HCT116 (cell line): ENCODE measurements at regions not wholly inside any gene's neighbourhood (a gene's known extent, or its start where the extent isn't known, plus 50 kb on each side); places are given as distances from the start of the nearest gene placed in this dataset.

Experiments
- EZH2 ChIP-seq: fragments of 200-600 bp; sonication (generic); IDR thresholded peaks from 2 replicates; pipeline ENCODE4 v1.6.1; 2017; ENCODE audit warnings: antibody characterized with exemption, mixed run types
- EZH2phosphoT487 ChIP-seq: fragments of 200-600 bp; IDR thresholded peaks from 2 replicates; pipeline ENCODE4 v1.6.1; 2018; ENCODE audit warnings: antibody characterized with exemption, borderline replicate concordance
- JUND ChIP-seq: IDR thresholded peaks from 2 replicates; pipeline ENCODE4 v1.6.1; 2012
- POLR2A ChIP-seq: IDR thresholded peaks from 2 replicates; pipeline ENCODE4 v1.7.0; 2011; ENCODE audit warnings: borderline replicate concordance; ENCODE audit not compliant: insufficient read depth, insufficient read length; ENCODE audit errors: extremely low read depth
- POLR2AphosphoS5 ChIP-seq: IDR thresholded peaks from 2 replicates; pipeline ENCODE4 v1.6.1; 2011; ENCODE audit warnings: mild to moderate bottlenecking, low read depth, low read length, moderate library complexity
- RAD21 ChIP-seq: IDR thresholded peaks from 2 replicates; pipeline ENCODE4 v1.6.1; 2012; ENCODE audit warnings: low read depth, mild to moderate bottlenecking
- REST ChIP-seq: IDR thresholded peaks from 2 replicates; pipeline ENCODE4 v1.6.1; 2012; ENCODE audit warnings: low read depth
- SP1 ChIP-seq: IDR thresholded peaks from 2 replicates; pipeline ENCODE4 v1.6.1; 2012; ENCODE audit warnings: low read depth
- TCF7L2 ChIP-seq: IDR thresholded peaks from 2 replicates; pipeline ENCODE4 v1.7.0; 2011; ENCODE audit warnings: borderline replicate concordance, inconsistent platforms; ENCODE audit not compliant: insufficient read depth, insufficient read length; ENCODE audit errors: extremely low read depth
- TF ChIP-seq, protein P1 (sequence below), 3 experiments: fragments of 200-600 bp in 1 of 3; sonication (generic) in 1 of 3; IDR thresholded peaks in 2 of 3; conservative IDR thresholded peaks in 1 of 3; 2 replicates each; pipeline ENCODE4 v1.5.1; 2012 to 2017; ENCODE audit warnings: low read depth in 2 of 3, low read length in 2 of 3, antibody characterized with exemption in 1 of 3, borderline replicate concordance in 1 of 3, control low read depth in 1 of 3, mild to moderate bottlenecking in 1 of 3, mixed read lengths in 1 of 3, mixed run types in 1 of 3, moderate library complexity in 1 of 3; ENCODE audit not compliant: insufficient read depth in 1 of 3
- TF ChIP-seq, protein P2 (sequence below): IDR thresholded peaks from 2 replicates; pipeline ENCODE4 v1.6.1; 2012
- TF ChIP-seq, protein P3 (sequence below): IDR thresholded peaks from 2 replicates; pipeline ENCODE4 v1.6.1; 2012

GRCh38 chr9:105047742-105048041 is 119.7 kb upstream of the ABCA1 start:
- TF ChIP-seq POLR2A (no peak), POLR2AphosphoS5 (no peak), SP1 (no peak), EZH2 (no peak), EZH2phosphoT487 (no peak), JUND (no peak), RAD21 (no peak), REST (no peak), TCF7L2 (no peak)
- TF ChIP-seq, protein P1, sequence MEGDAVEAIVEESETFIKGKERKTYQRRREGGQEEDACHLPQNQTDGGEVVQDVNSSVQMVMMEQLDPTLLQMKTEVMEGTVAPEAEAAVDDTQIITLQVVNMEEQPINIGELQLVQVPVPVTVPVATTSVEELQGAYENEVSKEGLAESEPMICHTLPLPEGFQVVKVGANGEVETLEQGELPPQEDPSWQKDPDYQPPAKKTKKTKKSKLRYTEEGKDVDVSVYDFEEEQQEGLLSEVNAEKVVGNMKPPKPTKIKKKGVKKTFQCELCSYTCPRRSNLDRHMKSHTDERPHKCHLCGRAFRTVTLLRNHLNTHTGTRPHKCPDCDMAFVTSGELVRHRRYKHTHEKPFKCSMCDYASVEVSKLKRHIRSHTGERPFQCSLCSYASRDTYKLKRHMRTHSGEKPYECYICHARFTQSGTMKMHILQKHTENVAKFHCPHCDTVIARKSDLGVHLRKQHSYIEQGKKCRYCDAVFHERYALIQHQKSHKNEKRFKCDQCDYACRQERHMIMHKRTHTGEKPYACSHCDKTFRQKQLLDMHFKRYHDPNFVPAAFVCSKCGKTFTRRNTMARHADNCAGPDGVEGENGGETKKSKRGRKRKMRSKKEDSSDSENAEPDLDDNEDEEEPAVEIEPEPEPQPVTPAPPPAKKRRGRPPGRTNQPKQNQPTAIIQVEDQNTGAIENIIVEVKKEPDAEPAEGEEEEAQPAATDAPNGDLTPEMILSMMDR (IDR thresholded peaks at IDR 0.05 in 2 of 3, conservative IDR thresholded peaks at IDR 0.05 in 1 of 3; ENCODE audit: borderline replicate concordance in 1 of 3, insufficient read depth in 1 of 3, low read depth in 2 of 3, low read length in 2 of 3), result no peak
- TF ChIP-seq, protein P2, sequence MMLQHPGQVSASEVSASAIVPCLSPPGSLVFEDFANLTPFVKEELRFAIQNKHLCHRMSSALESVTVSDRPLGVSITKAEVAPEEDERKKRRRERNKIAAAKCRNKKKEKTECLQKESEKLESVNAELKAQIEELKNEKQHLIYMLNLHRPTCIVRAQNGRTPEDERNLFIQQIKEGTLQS, result no peak
- TF ChIP-seq, protein P3, sequence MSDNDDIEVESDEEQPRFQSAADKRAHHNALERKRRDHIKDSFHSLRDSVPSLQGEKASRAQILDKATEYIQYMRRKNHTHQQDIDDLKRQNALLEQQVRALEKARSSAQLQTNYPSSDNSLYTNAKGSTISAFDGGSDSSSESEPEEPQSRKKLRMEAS, result no peak
